Bronchial epithelial cell (primary cell): ENCODE measurements at regions not wholly inside any gene's neighbourhood (a gene's known extent, or its start where the extent isn't known, plus 50 kb on each side); places are given as distances from the start of the nearest gene placed in this dataset.

Source experiments
- DNase-seq: peaks from one replicate; pipeline ENCODE4 v3.0.0-alpha.2; 2010; ENCODE audit warnings: low read depth
- FAIRE-seq: peaks from 2 replicates; lab custom pipeline; 2011; peaks lifted over from hg19 to GRCh38; lab: Jason Lieb, UNC
- H3K27me3 ChIP-seq: 2 replicates; pipeline ENCODE4 v1.5.1; 2011; ENCODE audit warnings: low read length; ENCODE audit not compliant: control insufficient read depth, insufficient read depth
- H3K36me3 ChIP-seq: 2 replicates; pipeline ENCODE4 v1.5.1; 2011; ENCODE audit warnings: low read length; ENCODE audit not compliant: control insufficient read depth, insufficient read depth
- H3K4me3 ChIP-seq: 2 replicates; pipeline ENCODE4 v1.5.1; 2011; ENCODE audit warnings: mild to moderate bottlenecking, low read depth, low read length, control low read depth
- CTCF ChIP-seq: IDR thresholded peaks from 2 replicates; pipeline ENCODE4 v1.5.1; 2011; ENCODE audit warnings: mild to moderate bottlenecking, moderate library complexity, low read length, control low read depth, inconsistent platforms; ENCODE audit not compliant: insufficient read depth, severe bottlenecking

- H3K4me3 ChIP-seq: no peak overlapping the region
- FAIRE-seq (no peak), DNase-seq (no peak)
- no peak for TF ChIP-seq CTCF
- no peaks in the 10 kb centered on the region for H3K36me3 ChIP-seq
- H3K27me3 ChIP-seq: no peaks in the 10 kb centered on the region
Observed at GRCh38 chr3:13705051-13705450, 156.1 kb downstream of the FBLN2 start.

- Histone ChIP-seq H3K36me3 (no peaks in the 10 kb centered on the region), H3K4me3 (no peak overlapping the region), H3K27me3 (no peaks in the 10 kb centered on the region)
- no peak for DNase-seq
- TF ChIP-seq CTCF: no peak
- no peak for FAIRE-seq
Observed at GRCh38 chr3:13704174-13704573, 155.2 kb downstream of the FBLN2 start.

GRCh38 chr3:13703071-13703470 lies 154.1 kb downstream of the FBLN2 start:
- DNase-seq (no peak), FAIRE-seq (peak; percentile 32)
- Histone ChIP-seq H3K27me3 (no peaks in the 10 kb centered on the region), H3K4me3 (no peak overlapping the region), H3K36me3 (no peaks in the 10 kb centered on the region)
- TF ChIP-seq CTCF: no peak

- Histone ChIP-seq H3K36me3 (no peaks in the 10 kb centered on the region), H3K27me3 (no peaks in the 10 kb centered on the region), H3K4me3 (no peak overlapping the region)
- DNase-seq (no peak), FAIRE-seq (no peak)
- no peak for TF ChIP-seq CTCF
Observed at GRCh38 chr3:13702286-13702685, 153.4 kb downstream of the FBLN2 start.

- H3K36me3 ChIP-seq: no peaks in the 10 kb centered on the region
- DNase-seq: no peak
- H3K27me3 ChIP-seq: no peaks in the 10 kb centered on the region
- H3K4me3 ChIP-seq: no peak overlapping the region
- no peak for TF ChIP-seq CTCF
- no peak for FAIRE-seq
Observed at GRCh38 chr3:13700889-13701288, 152.0 kb downstream of the FBLN2 start.

GRCh38 chr3:13700362-13700761 lies 151.4 kb downstream of the FBLN2 start:
- Histone ChIP-seq H3K36me3 (no peaks in the 10 kb centered on the region), H3K27me3 (no peaks in the 10 kb centered on the region), H3K4me3 (no peak overlapping the region)
- DNase-seq (no peak), FAIRE-seq (no peak)
- no peak for TF ChIP-seq CTCF
